MM.1S (cell line): ENCODE measurements at regions not wholly inside any gene's neighbourhood (a gene's known extent, or its start where the extent isn't known, plus 50 kb on each side); places are given as distances from the start of the nearest gene placed in this dataset.

Source experiments
- DNase-seq: peaks from one replicate; pipeline ENCODE4 v3.0.0-alpha.2; 2015
- H2AFZ ChIP-seq: fragments of 300-600 bp; sonication (generic); 2 replicates; pipeline ENCODE4 v1.6.0; 2016; ENCODE audit warnings: antibody characterized with exemption, low read length
- H3F3A ChIP-seq: fragments of 300-600 bp; sonication (generic); 2 replicates; pipeline ENCODE4 v1.6.1; 2016; ENCODE audit warnings: mild to moderate bottlenecking, antibody characterized with exemption, low read length, moderate library complexity, mixed read lengths; ENCODE audit not compliant: insufficient read depth
- H3K27ac ChIP-seq: fragments of 300-600 bp; sonication (generic); 2 replicates; pipeline ENCODE4 v1.5.1; 2016; ENCODE audit warnings: mild to moderate bottlenecking, low read length
- H3K27me3 ChIP-seq: fragments of 300-600 bp; sonication (generic); replicated peaks from 2 replicates; pipeline ENCODE4 v1.6.0; 2016; ENCODE audit warnings: low read length; ENCODE audit not compliant: insufficient read depth
- H3K36me3 ChIP-seq: fragments of 300-600 bp; sonication (generic); replicated peaks from 2 replicates; pipeline ENCODE4 v1.6.1; 2016; ENCODE audit warnings: mild to moderate bottlenecking, low read length, mixed read lengths; ENCODE audit not compliant: insufficient read depth
- H3K4me1 ChIP-seq: fragments of 300-600 bp; sonication (generic); 2 replicates; pipeline ENCODE4 v1.6.1; 2016; ENCODE audit warnings: low read length, mixed read lengths
- H3K4me2 ChIP-seq: fragments of 300-600 bp; sonication (generic); 2 replicates; pipeline ENCODE4 v1.6.0; 2016; ENCODE audit warnings: low read depth, low read length
- H3K4me3 ChIP-seq: fragments of 300-600 bp; sonication (generic); 2 replicates; pipeline ENCODE4 v1.5.1; 2016; ENCODE audit warnings: low read length, mixed read lengths
- H3K79me2 ChIP-seq: fragments of 300-600 bp; sonication (generic); 2 replicates; pipeline ENCODE4 v1.6.1; 2016; ENCODE audit warnings: mixed run types, low read length, mixed read lengths
- H3K9ac ChIP-seq: fragments of 300-600 bp; sonication (generic); 2 replicates; pipeline ENCODE4 v1.6.1; 2016; ENCODE audit warnings: low read length, mixed read lengths
- H3K9me2 ChIP-seq: fragments of 300-600 bp; sonication (generic); replicated peaks from 2 replicates; pipeline ENCODE4 v1.6.1; 2016; ENCODE audit warnings: mild to moderate bottlenecking, low read length, mixed read lengths; ENCODE audit not compliant: insufficient read depth
- H3K9me3 ChIP-seq: fragments of 300-600 bp; sonication (generic); replicated peaks from 2 replicates; pipeline ENCODE4 v1.6.1; 2016; ENCODE audit warnings: mild to moderate bottlenecking, low read length, mixed read lengths; ENCODE audit not compliant: insufficient read depth
- H4K20me1 ChIP-seq: fragments of 300-600 bp; sonication (generic); 2 replicates; pipeline ENCODE4 v1.6.1; 2016; ENCODE audit warnings: mild to moderate bottlenecking, low read length, moderate library complexity, mixed read lengths; ENCODE audit not compliant: insufficient read depth
- CTCF ChIP-seq: fragments of 300-600 bp; sonication (generic); IDR thresholded peaks from 2 replicates; pipeline ENCODE4 v1.5.1; 2016; ENCODE audit warnings: antibody characterized with exemption, low read length, mixed read lengths
- EZH2 ChIP-seq: fragments of 300-600 bp; sonication (generic); optimal IDR thresholded peaks from 2 replicates; pipeline ENCODE3; 2017; ENCODE audit warnings: low read depth, mild to moderate bottlenecking, antibody characterized with exemption, low read length, mixed read lengths
- EZH2phosphoT487 ChIP-seq: fragments of 300-600 bp; sonication (generic); IDR thresholded peaks from 2 replicates; pipeline ENCODE4 v1.6.1; 2018; ENCODE audit warnings: antibody characterized with exemption, low read length

GRCh38 chr3:541062-541801, 344.7 kb downstream of the CHL1 start:
- Histone ChIP-seq H3K27ac (no peak overlapping the region), H3F3A (no peaks in the 10 kb centered on the region), H3K4me2 (no peak overlapping the region), H3K27me3 (no peaks in the 10 kb centered on the region), H3K79me2 (no peaks in the 10 kb centered on the region), H3K9ac (no peak overlapping the region), H2AFZ (no peak overlapping the region), H3K4me3 (no peak overlapping the region), H4K20me1 (no peaks in the 10 kb centered on the region), H3K9me2 (no peaks in the 10 kb centered on the region), H3K4me1 (no peaks in the 10 kb centered on the region), H3K36me3 (no peaks in the 10 kb centered on the region), H3K9me3 (no peaks in the 10 kb centered on the region)
- DNase-seq: no peak
- TF ChIP-seq EZH2phosphoT487 (no peak), EZH2 (no peak), CTCF (no peak)

GRCh38 chr3:542021-542420, 345.5 kb downstream of the CHL1 start:
- no peaks in the 10 kb centered on the region for H3K79me2 ChIP-seq
- no peak overlapping the region for H3K27ac ChIP-seq
- DNase-seq: no peak
- no peaks in the 10 kb centered on the region for H3K27me3 ChIP-seq
- H3K36me3 ChIP-seq: no peaks in the 10 kb centered on the region
- no peaks in the 10 kb centered on the region for H3K4me1 ChIP-seq
- H3K9me3 ChIP-seq: no peaks in the 10 kb centered on the region
- no peaks in the 10 kb centered on the region for H4K20me1 ChIP-seq
- H3K9ac ChIP-seq: no peak overlapping the region
- no peak overlapping the region for H2AFZ ChIP-seq
- H3K4me2 ChIP-seq: no peak overlapping the region
- no peak overlapping the region for H3K4me3 ChIP-seq
- TF ChIP-seq CTCF: no peak
- TF ChIP-seq EZH2: no peak
- no peak for TF ChIP-seq EZH2phosphoT487
- no peaks in the 10 kb centered on the region for H3F3A ChIP-seq
- no peaks in the 10 kb centered on the region for H3K9me2 ChIP-seq

GRCh38 chr3:549636-550035, 353.1 kb downstream of the CHL1 start:
- H3K36me3 ChIP-seq: no peaks in the 10 kb centered on the region
- H3K27me3 ChIP-seq: no peaks in the 10 kb centered on the region
- no peak for DNase-seq
- H3F3A ChIP-seq: no peaks in the 10 kb centered on the region
- no peaks in the 10 kb centered on the region for H3K79me2 ChIP-seq
- H3K4me3 ChIP-seq: no peak overlapping the region
- no peak overlapping the region for H2AFZ ChIP-seq
- no peaks in the 10 kb centered on the region for H3K4me1 ChIP-seq
- H3K9me2 ChIP-seq: no peaks in the 10 kb centered on the region
- H3K9ac ChIP-seq: no peak overlapping the region
- no peak overlapping the region for H3K4me2 ChIP-seq
- H3K9me3 ChIP-seq: no peaks in the 10 kb centered on the region
- H3K27ac ChIP-seq: no peak overlapping the region
- H4K20me1 ChIP-seq: no peaks in the 10 kb centered on the region
- TF ChIP-seq CTCF: no peak
- TF ChIP-seq EZH2: no peak
- no peak for TF ChIP-seq EZH2phosphoT487
